Medulla oblongata (tissue), 1 donor: ENCODE measurements at regions not wholly inside any gene's neighbourhood (a gene's known extent, or its start where the extent isn't known, plus 50 kb on each side); places are given as distances from the start of the nearest gene placed in this dataset.
"Not testable (repeated sequence)": the region's sequence is repeated elsewhere in the genome, so short reads cannot be mapped to it uniquely, and the experiment has no call there.

Experiments used
- DNase-seq: peaks from one replicate; pipeline ENCODE4 v3.0.0-alpha.2; 2015; ENCODE audit errors: extremely low spot score

- no peak for DNase-seq
These were observed 1638.7 kb upstream of the SEL1L start for GRCh38 chr14:83172363-83172762.

GRCh38 chr14:83173687-83174086, 1640.0 kb upstream of the SEL1L start:
- no peak for DNase-seq

GRCh38 chr14:83184531-83184930, 1650.9 kb upstream of the SEL1L start:
- DNase-seq = no peak

GRCh38 chr14:83188311-83188710, 1654.7 kb upstream of the SEL1L start:
- DNase-seq = not testable (repeated sequence)

- no peak for DNase-seq
These were observed 1662.6 kb upstream of the SEL1L start for GRCh38 chr14:83196236-83196635.

- no peak for DNase-seq
These were observed 1663.6 kb upstream of the SEL1L start for GRCh38 chr14:83197271-83197670.

- no peak for DNase-seq
These were observed 1673.9 kb upstream of the SEL1L start for GRCh38 chr14:83207550-83207949.

GRCh38 chr14:83208341-83208740, 1674.7 kb upstream of the SEL1L start:
- DNase-seq = no peak

GRCh38 chr14:83217492-83217891, 1683.8 kb upstream of the SEL1L start:
- no peak for DNase-seq

GRCh38 chr14:83247924-83248639, 1714.4 kb upstream of the SEL1L start:
- DNase-seq = no peak

GRCh38 chr14:83251402-83251801, 1717.7 kb upstream of the SEL1L start:
- DNase-seq = no peak

- DNase-seq = no peak
These were observed 1720.2 kb upstream of the SEL1L start for GRCh38 chr14:83253870-83254269.

- no peak for DNase-seq
These were observed 1721.5 kb upstream of the SEL1L start for GRCh38 chr14:83255015-83255726.

- no peak for DNase-seq
These were observed 1722.1 kb upstream of the SEL1L start for GRCh38 chr14:83255727-83256090.

GRCh38 chr14:83257466-83258439, 1724.1 kb upstream of the SEL1L start:
- no peak for DNase-seq

GRCh38 chr14:83260751-83261150, 1727.1 kb upstream of the SEL1L start:
- no peak for DNase-seq

GRCh38 chr14:83269583-83269982, 1735.9 kb upstream of the SEL1L start:
- DNase-seq = no peak

GRCh38 chr14:83271663-83272062, 1738.0 kb upstream of the SEL1L start:
- no peak for DNase-seq

GRCh38 chr14:83280719-83281118, 1747.1 kb upstream of the SEL1L start:
- no peak for DNase-seq

- no peak for DNase-seq
These were observed 1749.1 kb upstream of the SEL1L start for GRCh38 chr14:83282706-83283105.

GRCh38 chr14:83287300-83287699, 1753.6 kb upstream of the SEL1L start:
- DNase-seq = no peak

- DNase-seq = no peak
These were observed 1755.7 kb upstream of the SEL1L start for GRCh38 chr14:83289390-83289789.
